WTC11 (cell line): ENCODE measurements at regions not wholly inside any gene's neighbourhood (a gene's known extent, or its start where the extent isn't known, plus 50 kb on each side); places are given as distances from the start of the nearest gene placed in this dataset.

Source experiments
- ATAC-seq: fragments of 200-7000 bp; cut with Tn5 transposase; 2 replicates; pipeline ENCODE4 v1.10.0; 2021; ENCODE audit warnings: mild to moderate bottlenecking, moderate library complexity
- CTCF ChIA-PET: fragments of 300-600 bp; sonication (Branson Sonifier 250); formaldehyde crosslinking; loops from one replicate; lab custom pipeline; 2021; ENCODE audit warnings: antibody characterized with exemption; lab: Charles Lee
- POLR2A ChIA-PET: fragments of 350-600 bp; sonication (Branson Sonifier 250); formaldehyde crosslinking; loops from one replicate; lab custom pipeline; 2021; ENCODE audit warnings: antibody characterized with exemption; lab: Charles Lee
- DNase-seq: peaks from one replicate; pipeline ENCODE4 v3.0.0; 2021; ENCODE audit warnings: low spot score
- H3K27ac Mint-ChIP-seq: 2 replicates; pipeline ENCODE4 v1.8.0; 2021; ENCODE audit warnings: mixed read lengths
- H3K27me3 Mint-ChIP-seq: 2 replicates; pipeline ENCODE4 v1.8.0; 2021; ENCODE audit warnings: low read depth, mild to moderate bottlenecking, moderate library complexity, mixed read lengths
- H3K36me3 Mint-ChIP-seq: 2 replicates; pipeline ENCODE4 v1.8.0; 2021; ENCODE audit warnings: mixed read lengths
- H3K4me1 Mint-ChIP-seq: 2 replicates; pipeline ENCODE4 v1.8.0; 2022; ENCODE audit warnings: mixed read lengths
- H3K4me3 Mint-ChIP-seq: 2 replicates; pipeline ENCODE4 v1.8.0; 2021; ENCODE audit warnings: mild to moderate bottlenecking, moderate library complexity, mixed read lengths
- H3K9me3 Mint-ChIP-seq: 2 replicates; pipeline ENCODE4 v1.8.0; 2021; ENCODE audit warnings: mixed read lengths
- ATF1 ChIP-seq: sonication (generic); formaldehyde crosslinking; IDR thresholded peaks from 2 replicates; pipeline ENCODE4 v1.8.1; 2023; ENCODE audit warnings: mild to moderate bottlenecking, moderate library complexity, missing genetic modification reagents
- CBFB ChIP-seq: sonication (generic); formaldehyde crosslinking; IDR thresholded peaks from 2 replicates; pipeline ENCODE4 v1.8.1; 2022; ENCODE audit warnings: mild to moderate bottlenecking, low read depth, missing genetic modification reagents
- IRF2 ChIP-seq: sonication (generic); formaldehyde crosslinking; IDR thresholded peaks from 2 replicates; pipeline ENCODE4 v1.8.0; 2022; ENCODE audit warnings: low read depth, missing genetic modification reagents, borderline replicate concordance
- JAZF1 ChIP-seq: fragments of 250-450 bp; sonication (Bioruptor Pico); IDR thresholded peaks from 2 replicates; pipeline ENCODE4 v1.9.0; 2021; ENCODE audit warnings: moderate library complexity, mild to moderate bottlenecking, inconsistent platforms
- KAT7 ChIP-seq: sonication (generic); formaldehyde crosslinking; IDR thresholded peaks from 2 replicates; pipeline ENCODE4 v1.8.1; 2023; ENCODE audit warnings: missing genetic modification reagents, mild to moderate bottlenecking, borderline replicate concordance
- MYBL2 ChIP-seq: sonication (generic); formaldehyde crosslinking; IDR thresholded peaks from 2 replicates; pipeline ENCODE4 v1.8.1; 2023; ENCODE audit warnings: mild to moderate bottlenecking, moderate library complexity, missing genetic modification reagents
- NR3C1 ChIP-seq: sonication (generic); formaldehyde crosslinking; conservative IDR thresholded peaks from 2 replicates; pipeline ENCODE4 v1.8.1; 2023; ENCODE audit warnings: low read depth, mild to moderate bottlenecking, missing genetic modification reagents
- PRRX2 ChIP-seq: fragments of 250-450 bp; sonication (Bioruptor Pico); IDR thresholded peaks from 2 replicates; pipeline ENCODE4 v1.8.0; 2021; ENCODE audit warnings: mild to moderate bottlenecking
- RELA ChIP-seq: sonication (generic); formaldehyde crosslinking; IDR thresholded peaks from 2 replicates; pipeline ENCODE4 v1.8.1; 2022; ENCODE audit warnings: missing genetic modification reagents, mild to moderate bottlenecking, borderline replicate concordance
- SP1 ChIP-seq: sonication (generic); formaldehyde crosslinking; conservative IDR thresholded peaks from 2 replicates; pipeline ENCODE4 v1.8.1; 2022; ENCODE audit warnings: missing genetic modification reagents
- ZNF671 ChIP-seq: fragments of 250-450 bp; sonication (Bioruptor Pico); IDR thresholded peaks from 2 replicates; pipeline ENCODE4 v1.8.0; 2021; ENCODE audit warnings: mild to moderate bottlenecking
- TF ChIP-seq, protein P1 (sequence below): fragments of 250-450 bp; sonication (Bioruptor Pico); IDR thresholded peaks from 2 replicates; pipeline ENCODE4 v1.9.0; 2021; ENCODE audit warnings: moderate library complexity, mild to moderate bottlenecking, inconsistent platforms, borderline replicate concordance
- TF ChIP-seq, protein P2 (sequence below): sonication (generic); formaldehyde crosslinking; IDR thresholded peaks from 2 replicates; pipeline ENCODE4 v1.8.0; 2022; ENCODE audit warnings: mild to moderate bottlenecking, missing genetic modification reagents
- TF ChIP-seq, protein P3 (sequence below): sonication (generic); formaldehyde crosslinking; IDR thresholded peaks from 2 replicates; pipeline ENCODE4 v1.8.1; 2022; ENCODE audit warnings: mild to moderate bottlenecking, moderate library complexity, missing genetic modification reagents
- TF ChIP-seq, protein P4 (sequence below): sonication (generic); formaldehyde crosslinking; IDR thresholded peaks from 2 replicates; pipeline ENCODE4 v1.8.1; 2023; ENCODE audit warnings: mild to moderate bottlenecking, missing genetic modification reagents
- TF ChIP-seq, protein P5 (sequence below): sonication (generic); formaldehyde crosslinking; IDR thresholded peaks from 2 replicates; pipeline ENCODE4 v1.8.1; 2022; ENCODE audit warnings: low read depth, missing genetic modification reagents, borderline replicate concordance
- TF ChIP-seq, protein P6 (sequence below): sonication (generic); formaldehyde crosslinking; IDR thresholded peaks from 2 replicates; pipeline ENCODE4 v1.8.1; 2022; ENCODE audit warnings: mild to moderate bottlenecking, missing genetic modification reagents, moderate library complexity, borderline replicate concordance
- TF ChIP-seq, protein P7 (sequence below): fragments of 250-450 bp; sonication (Bioruptor Pico); IDR thresholded peaks from 2 replicates; pipeline ENCODE4 v2.1.2; 2022; ENCODE audit warnings: mild to moderate bottlenecking, moderate library complexity
- TF ChIP-seq, protein P8 (sequence below): fragments of 250-450 bp; sonication (Bioruptor Pico); IDR thresholded peaks from 2 replicates; pipeline ENCODE4 v1.9.0; 2021; ENCODE audit warnings: mild to moderate bottlenecking
- TF ChIP-seq, protein P9 (sequence below): sonication (generic); formaldehyde crosslinking; IDR thresholded peaks from 2 replicates; pipeline ENCODE4 v1.8.1; 2023; ENCODE audit warnings: mild to moderate bottlenecking, missing genetic modification reagents, moderate library complexity

DNA sequence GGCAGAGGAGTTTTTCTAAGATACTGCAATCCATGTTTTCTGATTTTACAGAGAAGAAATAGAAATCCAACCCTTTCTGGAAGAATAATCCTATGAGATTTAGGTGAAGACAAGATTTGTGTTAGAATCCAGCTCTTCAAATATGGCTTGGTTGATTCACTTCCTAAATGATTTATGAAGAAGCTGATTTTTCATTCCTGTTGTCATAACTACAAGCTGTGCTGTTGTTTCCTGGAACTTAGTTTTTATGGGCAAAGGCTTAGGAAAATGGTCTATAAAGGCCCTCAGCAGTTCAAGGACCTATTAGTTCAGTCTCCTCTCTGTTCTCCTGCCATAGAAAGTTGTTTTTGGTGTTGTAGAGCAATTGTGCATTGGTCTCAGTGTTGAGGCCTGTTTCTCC lies 174.2 kb upstream of the FAM20A start:
- Mint-ChIP-seq H3K27ac (no peak overlapping the region), H3K27me3 (no peaks in the 10 kb centered on the region)
- POLR2A ChIA-PET = no interaction called here

More for the DNA sequence above, 174.2 kb upstream of the FAM20A start:
- H3K4me3 Mint-ChIP-seq = no peak overlapping the region
- H3K9me3 Mint-ChIP-seq = peaks cover 8% of the 10 kb centered on the region
- CTCF ChIA-PET = no interaction called here
- H3K4me1 Mint-ChIP-seq = peaks cover 4% of the 10 kb centered on the region; the same call in 1 of the 2 replicates
- ATAC-seq (no peak), DNase-seq (no peak)
- TF ChIP-seq JAZF1 = no peak
- no peak for TF ChIP-seq MYBL2
- TF ChIP-seq, protein P1, sequence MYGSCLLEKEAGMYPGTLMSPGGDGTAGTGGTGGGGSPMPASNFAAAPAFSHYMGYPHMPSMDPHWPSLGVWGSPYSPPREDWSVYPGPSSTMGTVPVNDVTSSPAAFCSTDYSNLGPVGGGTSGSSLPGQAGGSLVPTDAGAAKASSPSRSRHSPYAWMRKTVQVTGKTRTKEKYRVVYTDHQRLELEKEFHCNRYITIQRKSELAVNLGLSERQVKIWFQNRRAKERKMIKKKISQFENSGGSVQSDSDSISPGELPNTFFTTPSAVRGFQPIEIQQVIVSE (CRISPR knock-in tag) = no peak
- no peak for TF ChIP-seq RELA
- TF ChIP-seq PRRX2 = no peak
- no peak for TF ChIP-seq IRF2
- TF ChIP-seq, protein P2, sequence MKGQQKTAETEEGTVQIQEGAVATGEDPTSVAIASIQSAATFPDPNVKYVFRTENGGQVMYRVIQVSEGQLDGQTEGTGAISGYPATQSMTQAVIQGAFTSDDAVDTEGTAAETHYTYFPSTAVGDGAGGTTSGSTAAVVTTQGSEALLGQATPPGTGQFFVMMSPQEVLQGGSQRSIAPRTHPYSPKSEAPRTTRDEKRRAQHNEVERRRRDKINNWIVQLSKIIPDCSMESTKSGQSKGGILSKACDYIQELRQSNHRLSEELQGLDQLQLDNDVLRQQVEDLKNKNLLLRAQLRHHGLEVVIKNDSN (CRISPR knock-in tag) = no peak
- TF ChIP-seq NR3C1 (CRISPR knock-in tag) = no peak
- TF ChIP-seq SP1 = no peak
- TF ChIP-seq, protein P3, sequence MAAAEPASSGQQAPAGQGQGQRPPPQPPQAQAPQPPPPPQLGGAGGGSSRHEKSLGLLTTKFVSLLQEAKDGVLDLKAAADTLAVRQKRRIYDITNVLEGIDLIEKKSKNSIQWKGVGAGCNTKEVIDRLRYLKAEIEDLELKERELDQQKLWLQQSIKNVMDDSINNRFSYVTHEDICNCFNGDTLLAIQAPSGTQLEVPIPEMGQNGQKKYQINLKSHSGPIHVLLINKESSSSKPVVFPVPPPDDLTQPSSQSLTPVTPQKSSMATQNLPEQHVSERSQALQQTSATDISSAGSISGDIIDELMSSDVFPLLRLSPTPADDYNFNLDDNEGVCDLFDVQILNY (CRISPR knock-in tag) = no peak
- no peak for TF ChIP-seq ATF1 (CRISPR knock-in tag)
- TF ChIP-seq, protein P4, sequence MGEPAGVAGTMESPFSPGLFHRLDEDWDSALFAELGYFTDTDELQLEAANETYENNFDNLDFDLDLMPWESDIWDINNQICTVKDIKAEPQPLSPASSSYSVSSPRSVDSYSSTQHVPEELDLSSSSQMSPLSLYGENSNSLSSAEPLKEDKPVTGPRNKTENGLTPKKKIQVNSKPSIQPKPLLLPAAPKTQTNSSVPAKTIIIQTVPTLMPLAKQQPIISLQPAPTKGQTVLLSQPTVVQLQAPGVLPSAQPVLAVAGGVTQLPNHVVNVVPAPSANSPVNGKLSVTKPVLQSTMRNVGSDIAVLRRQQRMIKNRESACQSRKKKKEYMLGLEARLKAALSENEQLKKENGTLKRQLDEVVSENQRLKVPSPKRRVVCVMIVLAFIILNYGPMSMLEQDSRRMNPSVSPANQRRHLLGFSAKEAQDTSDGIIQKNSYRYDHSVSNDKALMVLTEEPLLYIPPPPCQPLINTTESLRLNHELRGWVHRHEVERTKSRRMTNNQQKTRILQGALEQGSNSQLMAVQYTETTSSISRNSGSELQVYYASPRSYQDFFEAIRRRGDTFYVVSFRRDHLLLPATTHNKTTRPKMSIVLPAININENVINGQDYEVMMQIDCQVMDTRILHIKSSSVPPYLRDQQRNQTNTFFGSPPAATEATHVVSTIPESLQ (CRISPR knock-in tag) = no peak
- TF ChIP-seq, protein P5, sequence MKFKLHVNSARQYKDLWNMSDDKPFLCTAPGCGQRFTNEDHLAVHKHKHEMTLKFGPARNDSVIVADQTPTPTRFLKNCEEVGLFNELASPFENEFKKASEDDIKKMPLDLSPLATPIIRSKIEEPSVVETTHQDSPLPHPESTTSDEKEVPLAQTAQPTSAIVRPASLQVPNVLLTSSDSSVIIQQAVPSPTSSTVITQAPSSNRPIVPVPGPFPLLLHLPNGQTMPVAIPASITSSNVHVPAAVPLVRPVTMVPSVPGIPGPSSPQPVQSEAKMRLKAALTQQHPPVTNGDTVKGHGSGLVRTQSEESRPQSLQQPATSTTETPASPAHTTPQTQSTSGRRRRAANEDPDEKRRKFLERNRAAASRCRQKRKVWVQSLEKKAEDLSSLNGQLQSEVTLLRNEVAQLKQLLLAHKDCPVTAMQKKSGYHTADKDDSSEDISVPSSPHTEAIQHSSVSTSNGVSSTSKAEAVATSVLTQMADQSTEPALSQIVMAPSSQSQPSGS (CRISPR knock-in tag) = no peak
- TF ChIP-seq, protein P6, sequence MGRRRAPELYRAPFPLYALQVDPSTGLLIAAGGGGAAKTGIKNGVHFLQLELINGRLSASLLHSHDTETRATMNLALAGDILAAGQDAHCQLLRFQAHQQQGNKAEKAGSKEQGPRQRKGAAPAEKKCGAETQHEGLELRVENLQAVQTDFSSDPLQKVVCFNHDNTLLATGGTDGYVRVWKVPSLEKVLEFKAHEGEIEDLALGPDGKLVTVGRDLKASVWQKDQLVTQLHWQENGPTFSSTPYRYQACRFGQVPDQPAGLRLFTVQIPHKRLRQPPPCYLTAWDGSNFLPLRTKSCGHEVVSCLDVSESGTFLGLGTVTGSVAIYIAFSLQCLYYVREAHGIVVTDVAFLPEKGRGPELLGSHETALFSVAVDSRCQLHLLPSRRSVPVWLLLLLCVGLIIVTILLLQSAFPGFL (CRISPR knock-in tag) = no peak
- TF ChIP-seq, protein P7, sequence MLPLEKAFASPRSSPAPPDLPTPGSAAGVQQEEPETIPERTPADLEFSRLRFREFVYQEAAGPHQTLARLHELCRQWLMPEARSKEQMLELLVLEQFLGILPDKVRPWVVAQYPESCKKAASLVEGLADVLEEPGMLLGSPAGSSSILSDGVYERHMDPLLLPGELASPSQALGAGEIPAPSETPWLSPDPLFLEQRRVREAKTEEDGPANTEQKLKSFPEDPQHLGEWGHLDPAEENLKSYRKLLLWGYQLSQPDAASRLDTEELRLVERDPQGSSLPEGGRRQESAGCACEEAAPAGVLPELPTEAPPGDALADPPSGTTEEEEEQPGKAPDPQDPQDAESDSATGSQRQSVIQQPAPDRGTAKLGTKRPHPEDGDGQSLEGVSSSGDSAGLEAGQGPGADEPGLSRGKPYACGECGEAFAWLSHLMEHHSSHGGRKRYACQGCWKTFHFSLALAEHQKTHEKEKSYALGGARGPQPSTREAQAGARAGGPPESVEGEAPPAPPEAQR = no peak
- TF ChIP-seq, protein P8, sequence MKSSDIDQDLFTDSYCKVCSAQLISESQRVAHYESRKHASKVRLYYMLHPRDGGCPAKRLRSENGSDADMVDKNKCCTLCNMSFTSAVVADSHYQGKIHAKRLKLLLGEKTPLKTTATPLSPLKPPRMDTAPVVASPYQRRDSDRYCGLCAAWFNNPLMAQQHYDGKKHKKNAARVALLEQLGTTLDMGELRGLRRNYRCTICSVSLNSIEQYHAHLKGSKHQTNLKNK (CRISPR knock-in tag) = no peak
- TF ChIP-seq, protein P9, sequence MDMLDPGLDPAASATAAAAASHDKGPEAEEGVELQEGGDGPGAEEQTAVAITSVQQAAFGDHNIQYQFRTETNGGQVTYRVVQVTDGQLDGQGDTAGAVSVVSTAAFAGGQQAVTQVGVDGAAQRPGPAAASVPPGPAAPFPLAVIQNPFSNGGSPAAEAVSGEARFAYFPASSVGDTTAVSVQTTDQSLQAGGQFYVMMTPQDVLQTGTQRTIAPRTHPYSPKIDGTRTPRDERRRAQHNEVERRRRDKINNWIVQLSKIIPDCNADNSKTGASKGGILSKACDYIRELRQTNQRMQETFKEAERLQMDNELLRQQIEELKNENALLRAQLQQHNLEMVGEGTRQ (CRISPR knock-in tag) = no peak
- TF ChIP-seq KAT7 = no peak
- TF ChIP-seq ZNF671 (CRISPR knock-in tag) = no peak
- TF ChIP-seq CBFB = no peak
- peaks cover 6% of the 10 kb centered on the region for H3K36me3 Mint-ChIP-seq
